ENCODE measurements at regions not wholly inside any gene's neighbourhood (a gene's known extent, or its start where the extent isn't known, plus 50 kb on each side); places are given as distances from the start of the nearest gene placed in this dataset.

DNA sequence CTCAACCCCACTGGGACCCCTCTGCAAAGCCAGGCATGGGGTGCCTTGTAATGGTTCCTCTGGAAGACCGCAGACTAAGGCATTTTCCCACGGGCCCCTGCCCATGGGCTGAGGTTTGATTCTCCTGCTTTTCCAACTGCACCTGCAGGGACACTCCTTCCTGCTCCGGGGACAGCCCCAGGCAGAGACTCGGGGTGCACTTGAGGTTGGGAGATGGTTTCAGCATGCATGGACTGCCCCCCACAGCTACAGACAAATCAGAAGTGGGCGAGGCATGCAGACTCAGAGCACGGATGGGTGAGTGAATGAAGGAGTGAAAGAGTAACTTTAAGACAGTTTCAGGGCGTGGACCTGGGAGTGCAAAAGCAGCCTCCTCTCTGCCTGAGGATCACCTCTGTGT lies 87.9 kb upstream of the RPL38 start:
- TF ChIP-seq EZH2 (IDR thresholded peaks at IDR 0.05) (no peak), POLR2AphosphoS5 (IDR thresholded peaks at IDR 0.05; ENCODE audit: borderline replicate concordance, low read depth, low read length) (no peak)

All from SK-N-MC (cell line).